ENCODE measurements at regions not wholly inside any gene's neighbourhood (a gene's known extent, or its start where the extent isn't known, plus 50 kb on each side); places are given as distances from the start of the nearest gene placed in this dataset.

DNA sequence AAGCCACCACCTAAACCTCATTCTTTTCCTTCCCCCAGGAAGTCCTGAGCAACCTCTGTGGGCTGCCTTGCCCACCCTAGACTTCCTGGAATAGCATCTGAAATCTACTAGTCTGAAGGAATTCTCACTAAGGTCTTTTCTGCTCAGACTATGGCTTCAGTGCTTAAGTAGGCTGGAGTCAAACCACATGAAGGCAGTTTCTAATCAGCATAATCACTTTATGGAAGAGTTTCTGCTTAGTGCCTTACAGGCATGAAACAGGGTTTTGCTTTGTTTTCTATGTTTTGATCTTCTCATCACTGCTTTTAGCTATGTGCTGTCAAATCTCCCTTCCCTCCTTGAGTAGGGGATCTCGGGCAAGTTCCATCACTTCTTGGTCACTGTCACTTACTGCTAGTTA, 117.7 kb downstream of the WT1 start:
- no peaks in the 10 kb centered on the region for H3K9me3 Mint-ChIP-seq

DNA sequence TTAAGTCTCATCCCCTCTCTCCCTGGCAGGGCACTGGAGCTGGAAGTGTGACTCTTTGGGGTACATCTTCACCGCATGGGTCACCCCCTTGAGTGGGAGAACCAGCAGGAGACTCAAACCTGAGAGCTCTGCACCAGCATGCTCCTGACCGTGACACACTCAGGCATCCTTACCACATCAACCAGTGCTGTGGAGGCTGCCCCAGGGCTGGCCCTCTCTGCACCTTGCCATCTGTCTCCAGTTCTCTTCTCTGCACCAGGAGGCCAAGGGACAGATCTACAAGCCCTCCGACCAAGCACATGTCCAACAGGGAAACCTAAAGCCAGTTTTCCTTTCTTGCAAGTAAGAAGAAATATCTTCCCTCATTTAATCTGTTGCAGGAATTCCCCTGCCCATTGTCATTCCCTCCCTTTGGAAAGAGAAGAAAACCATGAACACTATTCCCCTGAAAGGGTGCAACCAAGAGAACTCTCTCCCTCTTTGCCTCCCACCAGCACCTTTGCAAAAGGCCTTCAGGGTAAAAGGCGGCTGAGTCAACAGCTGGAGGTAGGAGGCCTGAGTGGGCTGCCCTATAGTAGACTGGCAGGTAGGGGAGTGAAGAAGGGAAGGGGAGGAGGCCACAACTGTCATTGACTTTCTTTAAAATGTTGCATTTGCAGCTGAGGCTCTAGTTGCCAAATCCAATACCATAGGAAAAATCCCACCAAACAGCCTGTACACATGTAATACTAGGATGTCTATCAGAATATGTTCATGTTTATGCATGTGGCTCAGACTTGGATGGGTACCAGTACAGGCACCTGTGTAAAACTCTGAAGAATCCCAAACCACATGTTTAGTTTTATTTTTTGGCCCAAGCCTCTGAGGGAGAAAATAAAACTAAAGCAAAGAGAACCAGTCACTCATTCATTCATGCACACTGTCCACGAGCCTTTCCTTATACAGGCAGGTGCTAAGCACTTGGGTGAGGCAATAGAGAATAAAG, 117.0 kb downstream of the WT1 start:
- Mint-ChIP-seq H3K4me3 (no peak overlapping the region), H3K27ac (no peak overlapping the region), H3K36me3 (ENCODE audit: low read depth) (no peaks in the 10 kb centered on the region), H3K4me1 (peaks cover 8% of the 10 kb centered on the region), H3K9me3 (no peaks in the 10 kb centered on the region), H3K27me3 (peaks cover 26% of the 10 kb centered on the region)
- no peak for DNase-seq
- ChIA-PET POLR2A (no interaction called here), CTCF (no interaction called here)

More for the DNA sequence above, 117.7 kb downstream of the WT1 start:
- Mint-ChIP-seq H3K27ac (no peak overlapping the region), H3K4me1 (peaks cover 8% of the 10 kb centered on the region), H3K27me3 (peaks cover 28% of the 10 kb centered on the region), H3K36me3 (ENCODE audit: low read depth) (no peaks in the 10 kb centered on the region), H3K4me3 (no peak overlapping the region)
- ChIA-PET CTCF (no interaction called here), POLR2A (no interaction called here)
- DNase-seq = no peak

DNA sequence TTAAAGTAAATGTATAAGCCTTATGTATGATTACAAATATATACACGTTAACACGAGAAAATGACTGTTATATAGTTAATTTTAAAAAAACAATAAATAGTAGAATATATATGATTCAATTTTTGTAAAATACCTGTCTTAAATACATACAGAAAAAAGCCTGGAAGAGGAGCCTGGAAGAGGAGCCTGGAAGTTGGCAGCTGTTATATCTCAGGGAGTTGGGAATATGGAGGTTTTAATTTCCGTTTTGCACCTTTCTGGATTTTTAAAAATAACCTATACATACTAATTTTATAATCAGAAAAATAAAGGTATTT, 111.6 kb downstream of the WT1 start:
- peaks cover 32% of the 10 kb centered on the region for H3K27me3 Mint-ChIP-seq
- H3K9me3 Mint-ChIP-seq = no peaks in the 10 kb centered on the region
- ChIA-PET CTCF (interaction anchor here (0.6 to 3.2 kb wide), 16 partner anchors 9 to 471 kb away, joined by 3 to 16 read pairs (median 6); partner anchors contain the start of gene CCDC73), POLR2A (no interaction called here)
- no peaks in the 10 kb centered on the region for H3K36me3 Mint-ChIP-seq (ENCODE audit: low read depth)
- no peaks in the 10 kb centered on the region for H3K4me1 Mint-ChIP-seq
- DNase-seq = no peak
- H3K4me3 Mint-ChIP-seq = no peak overlapping the region
- no peak overlapping the region for H3K27ac Mint-ChIP-seq

DNA sequence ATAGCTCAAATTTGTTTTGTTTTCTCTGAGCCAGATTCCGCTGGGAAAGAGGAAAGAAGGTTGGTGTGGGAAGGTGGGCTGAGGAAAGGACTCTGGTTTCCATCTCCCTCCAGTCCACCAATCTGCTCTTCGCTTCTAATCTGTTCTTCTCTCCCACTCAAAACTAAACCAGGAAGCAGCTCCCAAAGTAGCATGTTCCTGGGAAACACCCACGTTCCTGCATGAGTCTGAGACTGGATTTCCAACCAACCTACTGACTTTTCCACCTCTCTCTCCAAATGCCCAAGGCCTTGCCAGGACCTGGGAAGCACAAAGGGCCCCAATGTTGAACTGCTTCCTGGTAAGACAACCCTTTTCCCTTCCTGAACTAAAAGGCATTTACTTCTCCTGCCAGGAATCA, 110.2 kb downstream of the WT1 start:
- Mint-ChIP-seq H3K27ac (no peak overlapping the region), H3K4me1 (no peaks in the 10 kb centered on the region), H3K9me3 (no peaks in the 10 kb centered on the region), H3K36me3 (ENCODE audit: low read depth) (no peaks in the 10 kb centered on the region), H3K4me3 (no peak overlapping the region), H3K27me3 (peaks cover 28% of the 10 kb centered on the region)
- POLR2A ChIA-PET = no interaction called here
- DNase-seq = no peak
- CTCF ChIA-PET = interaction anchor here (0.7 to 3.2 kb wide), 8 partner anchors 8 to 931 kb away, joined by 3 to 16 read pairs (median 4); no protein-coding TSS in a partner anchor

DNA sequence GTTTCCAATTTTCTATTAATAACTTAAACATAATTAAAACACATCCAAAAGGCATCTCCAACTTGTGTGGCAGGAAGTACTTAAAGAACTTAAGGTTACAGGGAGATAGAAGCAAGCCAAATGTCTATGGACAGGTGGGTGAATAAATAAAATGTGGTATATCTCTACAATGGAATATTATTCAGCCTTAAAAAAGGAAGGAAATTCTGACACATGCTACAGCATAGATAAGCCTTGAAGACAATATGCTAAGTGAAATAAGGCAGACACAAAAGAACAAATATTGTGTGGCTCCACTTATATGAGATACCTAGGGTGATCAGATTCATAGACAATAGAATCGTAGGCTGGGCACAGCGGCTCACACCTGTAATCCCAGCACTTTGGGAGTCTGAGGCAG, 109.6 kb downstream of the WT1 start:
- no peaks in the 10 kb centered on the region for H3K4me1 Mint-ChIP-seq
- ChIA-PET CTCF (no interaction called here), POLR2A (no interaction called here)
- H3K4me3 Mint-ChIP-seq = no peak overlapping the region
- no peaks in the 10 kb centered on the region for H3K36me3 Mint-ChIP-seq (ENCODE audit: low read depth)
- H3K27me3 Mint-ChIP-seq = peaks cover 28% of the 10 kb centered on the region
- DNase-seq = no peak
- no peak overlapping the region for H3K27ac Mint-ChIP-seq
- H3K9me3 Mint-ChIP-seq = no peaks in the 10 kb centered on the region

DNA sequence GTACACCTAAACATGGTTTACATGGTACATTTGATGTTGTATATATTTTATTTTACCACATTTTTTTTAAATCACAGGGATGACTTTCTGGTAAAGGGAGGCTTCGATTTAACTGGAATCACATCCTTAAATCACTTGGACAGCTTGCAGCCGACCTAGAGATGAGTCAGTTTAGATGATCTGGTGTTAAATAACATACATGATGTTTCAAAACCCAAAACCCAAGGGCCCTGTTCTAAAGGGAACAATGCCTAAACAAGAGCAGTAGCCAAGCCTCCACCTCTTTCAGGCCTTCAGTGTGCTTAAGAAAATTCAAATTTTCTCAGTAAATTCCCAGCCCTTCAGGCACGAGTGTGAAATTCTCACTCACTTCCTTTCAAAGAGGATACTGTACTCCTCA, 108.8 kb downstream of the WT1 start:
- H3K36me3 Mint-ChIP-seq (ENCODE audit: low read depth) = no peaks in the 10 kb centered on the region
- no peaks in the 10 kb centered on the region for H3K4me1 Mint-ChIP-seq
- CTCF ChIA-PET = no interaction called here
- DNase-seq = no peak
- no peak overlapping the region for H3K27ac Mint-ChIP-seq
- H3K9me3 Mint-ChIP-seq = no peaks in the 10 kb centered on the region
- H3K4me3 Mint-ChIP-seq = no peak overlapping the region
- POLR2A ChIA-PET = no interaction called here
- H3K27me3 Mint-ChIP-seq = peaks cover 32% of the 10 kb centered on the region

DNA sequence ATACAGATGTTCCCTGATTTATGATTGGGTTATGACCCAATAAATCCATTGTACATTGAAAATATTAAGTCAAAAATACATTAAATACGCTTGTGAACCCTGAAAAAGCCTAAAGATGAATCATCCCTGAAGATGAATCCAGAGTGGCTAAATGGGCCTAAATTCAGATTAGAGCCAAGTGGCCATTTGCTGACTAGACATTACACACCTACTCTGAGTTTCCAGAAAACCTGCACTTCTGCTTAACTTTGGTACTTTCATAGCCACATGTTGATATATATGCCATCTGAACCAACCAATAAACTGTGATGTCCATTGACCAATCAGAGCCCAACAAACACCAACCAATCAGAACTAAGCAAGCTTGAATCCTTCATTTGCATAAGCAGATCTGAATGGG, 106.9 kb downstream of the WT1 start:
- CTCF ChIA-PET = no interaction called here
- no peak overlapping the region for H3K27ac Mint-ChIP-seq
- no peak for DNase-seq
- no peaks in the 10 kb centered on the region for H3K9me3 Mint-ChIP-seq
- H3K4me1 Mint-ChIP-seq = peaks cover 14% of the 10 kb centered on the region
- H3K4me3 Mint-ChIP-seq = no peak overlapping the region
- POLR2A ChIA-PET = no interaction called here
- H3K27me3 Mint-ChIP-seq = peaks cover 42% of the 10 kb centered on the region
- no peaks in the 10 kb centered on the region for H3K36me3 Mint-ChIP-seq (ENCODE audit: low read depth)

DNA sequence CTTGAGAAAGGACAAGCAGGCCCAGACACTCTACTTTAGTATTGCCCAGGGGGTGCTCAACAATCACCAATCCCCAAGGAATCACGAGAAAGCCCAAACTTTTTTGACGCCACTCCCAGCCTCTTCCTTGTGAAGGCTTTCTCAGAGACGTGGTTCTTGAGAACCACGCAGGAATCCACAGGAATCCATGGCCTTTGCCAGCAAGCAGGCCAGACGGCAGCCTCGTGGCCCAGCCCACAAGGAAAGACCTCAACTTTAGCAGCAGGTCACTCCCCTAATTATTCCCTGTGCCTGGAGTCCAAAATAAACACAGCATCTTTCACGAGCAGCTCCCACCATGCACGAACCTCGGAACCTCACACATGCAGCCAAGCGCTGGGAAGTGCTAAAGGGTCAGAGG, 104.2 kb downstream of the WT1 start:
- Mint-ChIP-seq H3K27me3 (peaks cover 52% of the 10 kb centered on the region), H3K36me3 (ENCODE audit: low read depth) (no peaks in the 10 kb centered on the region), H3K4me3 (no peak overlapping the region), H3K27ac (no peak overlapping the region), H3K4me1 (peaks cover 17% of the 10 kb centered on the region), H3K9me3 (peaks cover 4% of the 10 kb centered on the region)
- no peak for DNase-seq
- ChIA-PET POLR2A (no interaction called here), CTCF (no interaction called here)

DNA sequence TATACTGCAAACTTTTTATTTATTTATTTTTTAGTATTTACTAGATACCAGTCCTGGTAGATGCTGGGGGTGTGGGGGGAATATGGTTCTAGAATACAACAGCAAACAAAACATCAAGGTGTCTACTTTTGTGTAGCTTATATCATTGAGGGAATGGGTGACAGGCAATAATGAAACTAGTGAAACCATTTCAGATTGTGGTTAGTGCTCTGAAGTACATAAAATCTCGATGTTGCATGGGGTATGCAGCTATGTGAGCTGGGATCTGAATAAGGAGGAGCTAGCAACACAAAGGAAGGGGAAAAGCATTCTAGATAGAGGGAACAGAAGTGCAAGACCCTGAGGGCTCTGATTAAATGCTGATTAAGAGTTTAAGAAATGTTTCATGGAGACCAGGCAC, 103.5 kb downstream of the WT1 start:
- Mint-ChIP-seq H3K4me3 (no peak overlapping the region), H3K27ac (no peak overlapping the region), H3K36me3 (ENCODE audit: low read depth) (no peaks in the 10 kb centered on the region), H3K9me3 (peaks cover 4% of the 10 kb centered on the region), H3K4me1 (peaks cover 17% of the 10 kb centered on the region), H3K27me3 (peaks cover 53% of the 10 kb centered on the region)
- CTCF ChIA-PET = no interaction called here
- DNase-seq = no peak
- POLR2A ChIA-PET = no interaction called here

DNA sequence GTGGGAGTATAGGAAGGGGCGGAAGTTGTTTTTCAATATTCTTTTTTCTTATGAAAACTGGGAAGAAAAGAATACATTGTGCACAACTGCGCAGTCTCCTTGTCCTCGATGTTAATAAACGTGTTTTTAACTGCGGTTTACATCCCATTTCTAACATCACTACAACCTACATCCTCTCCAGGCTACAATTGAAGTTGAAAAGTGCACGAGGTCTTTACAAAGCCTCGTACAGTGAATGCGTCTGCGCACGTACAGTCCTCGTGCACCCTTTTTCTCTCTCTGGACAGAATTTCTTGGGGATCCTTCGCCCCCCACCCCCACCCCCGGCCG, 102.4 kb downstream of the WT1 start:
- POLR2A ChIA-PET = interaction anchor here (1.2 kb wide), 1 partner anchor 10 kb away, joined by 3 read pairs; no protein-coding TSS in a partner anchor
- no peak for DNase-seq
- Mint-ChIP-seq H3K27ac (no peak overlapping the region), H3K4me1 (peaks cover 17% of the 10 kb centered on the region), H3K4me3 (peak overlapping the region; percentile 7), H3K9me3 (peaks cover 4% of the 10 kb centered on the region), H3K36me3 (ENCODE audit: low read depth) (no peaks in the 10 kb centered on the region), H3K27me3 (peaks cover 52% of the 10 kb centered on the region)
- CTCF ChIA-PET = interaction anchor here (0.6 to 1.7 kb wide), 7 partner anchors 9 to 1455 kb away, joined by 3 to 10 read pairs (median 6); no protein-coding TSS in a partner anchor

DNA sequence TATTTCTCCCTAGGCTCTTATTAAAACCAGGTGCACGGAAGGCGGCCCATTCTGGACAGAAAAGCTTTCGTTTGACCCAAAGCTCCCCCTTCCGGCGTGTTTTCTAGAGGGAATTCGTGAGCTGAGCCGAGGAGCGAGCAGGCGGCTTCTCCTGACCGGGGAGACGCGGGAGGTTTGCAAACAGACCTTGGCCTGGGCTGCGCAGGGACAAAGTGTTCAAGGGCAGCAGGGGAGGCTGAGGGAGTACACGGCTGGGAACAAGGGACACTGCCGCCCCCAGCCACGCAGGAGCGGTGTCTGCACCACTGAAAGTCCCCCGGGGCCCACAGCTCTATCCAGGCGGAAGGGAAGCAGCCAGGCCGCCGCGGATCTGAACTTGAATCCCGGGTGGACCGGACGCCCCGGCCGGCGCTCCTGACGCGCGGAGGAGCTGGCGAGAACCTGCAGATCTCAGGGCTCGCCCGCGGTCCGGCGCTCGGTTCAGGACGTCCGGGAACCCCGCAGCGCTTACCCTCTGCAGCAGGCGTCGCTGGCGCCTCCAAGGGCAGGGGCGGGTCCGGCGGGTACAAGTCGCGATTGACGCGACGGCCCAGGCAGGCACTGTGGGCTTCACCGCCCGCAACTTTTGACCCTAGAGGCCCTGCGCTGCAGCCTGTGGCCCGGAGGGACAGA, 101.9 kb downstream of the WT1 start:
- CTCF ChIA-PET = interaction anchor here (0.6 to 1.7 kb wide), 7 partner anchors 9 to 1455 kb away, joined by 3 to 10 read pairs (median 6); no protein-coding TSS in a partner anchor
- no peak overlapping the region for H3K27ac Mint-ChIP-seq
- POLR2A ChIA-PET = interaction anchor here (1.2 kb wide), 1 partner anchor 10 kb away, joined by 3 read pairs; no protein-coding TSS in a partner anchor
- peak overlapping the region; percentile 7 for H3K4me3 Mint-ChIP-seq
- H3K36me3 Mint-ChIP-seq (ENCODE audit: low read depth) = no peaks in the 10 kb centered on the region
- DNase-seq = peak; percentile 20
- peaks cover 4% of the 10 kb centered on the region for H3K9me3 Mint-ChIP-seq
- H3K4me1 Mint-ChIP-seq = peaks cover 17% of the 10 kb centered on the region
- H3K27me3 Mint-ChIP-seq = peaks cover 52% of the 10 kb centered on the region

DNA sequence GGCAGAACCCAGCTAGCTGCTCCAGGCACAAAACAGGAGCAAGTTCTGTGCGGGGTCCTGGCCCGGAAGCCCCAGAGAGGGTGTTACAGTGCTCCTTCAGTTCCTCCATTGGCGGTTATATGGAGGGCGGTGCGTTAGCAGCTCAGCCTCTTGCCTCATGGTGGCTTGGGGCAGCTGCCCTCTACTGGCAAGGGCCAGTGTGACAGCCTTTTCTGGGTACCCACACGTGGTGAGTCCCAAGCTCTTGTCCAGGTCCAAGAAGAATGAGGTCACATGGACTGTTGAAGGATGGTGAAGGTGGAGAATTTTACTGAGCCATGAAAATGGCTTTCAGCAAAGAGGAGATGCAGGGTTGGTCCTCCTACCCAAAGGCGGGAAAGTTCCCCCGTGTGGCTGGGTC, 100.5 kb downstream of the WT1 start:
- ChIA-PET POLR2A (no interaction called here), CTCF (interaction anchor here (0.6 to 2.2 kb wide), 3 partner anchors 9 to 14 kb away, joined by 4 to 9 read pairs (median 7); no protein-coding TSS in a partner anchor)
- peak; percentile 23 for DNase-seq
- H3K4me1 Mint-ChIP-seq = peaks cover 17% of the 10 kb centered on the region
- peaks cover 4% of the 10 kb centered on the region for H3K9me3 Mint-ChIP-seq
- no peak overlapping the region for H3K4me3 Mint-ChIP-seq
- H3K27ac Mint-ChIP-seq = no peak overlapping the region
- H3K27me3 Mint-ChIP-seq = peaks cover 49% of the 10 kb centered on the region
- H3K36me3 Mint-ChIP-seq (ENCODE audit: low read depth) = no peaks in the 10 kb centered on the region

Data from activated CD4-positive, alpha-beta memory T cell treated with anti-CD3 and anti-CD28 coated beads, Interleukin-2, amount 10 ng/mL, durations not matched to agents 7 days and 5 days (primary cell).